SW 1271 (cell line): ENCODE measurements at regions not wholly inside any gene's neighbourhood (a gene's known extent, or its start where the extent isn't known, plus 50 kb on each side); places are given as distances from the start of the nearest gene placed in this dataset.
"Not testable (repeated sequence)": the region's sequence is repeated elsewhere in the genome, so short reads cannot be mapped to it uniquely, and the experiment has no call there.

Experiments
- DNase-seq, 2 experiments: peaks; one replicate each; lab custom pipeline; 2025; lab: John Stamatoyannopoulos, UW

GRCh38 chr18:39366656-39367055 is 1801.1 kb upstream of the CELF4 start:
- DNase-seq: no peak

- DNase-seq: no peak
Observed at GRCh38 chr18:39365836-39366485, 1800.4 kb upstream of the CELF4 start.

DNA sequence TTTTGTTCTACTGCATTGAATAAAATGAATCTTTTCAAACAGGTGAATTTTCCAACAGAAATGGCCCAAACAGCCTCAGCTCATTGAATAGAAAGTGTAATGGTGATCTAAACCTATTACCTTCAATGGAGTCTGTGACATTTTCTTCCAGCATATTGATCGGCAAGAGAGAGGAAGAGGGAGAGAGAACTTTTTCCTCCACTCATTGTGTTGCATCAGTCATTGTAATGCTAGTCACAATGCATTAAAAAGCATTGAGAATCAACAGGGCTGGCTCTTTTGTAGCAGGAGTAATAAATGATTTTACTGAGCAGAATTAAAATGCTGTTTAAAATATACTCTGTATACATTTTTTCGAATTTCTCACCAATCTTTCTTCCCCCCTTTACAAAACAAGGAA is 1794.5 kb upstream of the CELF4 start:
- DNase-seq: no peak

DNA sequence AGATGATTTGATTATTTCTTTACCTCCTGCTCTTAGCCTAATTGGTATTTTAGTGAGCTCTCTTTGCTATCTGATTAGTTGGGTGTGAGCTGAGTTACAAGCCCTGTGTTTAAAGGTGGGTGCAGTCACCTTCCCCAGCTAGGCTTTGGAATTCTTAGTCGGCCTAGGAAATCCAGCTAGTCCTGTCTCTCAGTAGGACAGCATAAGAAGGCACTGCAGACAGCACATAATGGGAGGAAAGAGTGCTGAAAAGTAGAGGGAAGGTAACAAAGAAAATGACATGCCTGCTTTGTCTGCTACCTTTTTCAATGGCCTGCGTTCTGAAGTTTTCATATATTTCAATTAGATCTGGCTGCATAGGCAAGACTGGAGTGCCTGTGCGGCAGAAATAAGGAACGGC is 1794.0 kb upstream of the CELF4 start:
- DNase-seq: no peak

DNA sequence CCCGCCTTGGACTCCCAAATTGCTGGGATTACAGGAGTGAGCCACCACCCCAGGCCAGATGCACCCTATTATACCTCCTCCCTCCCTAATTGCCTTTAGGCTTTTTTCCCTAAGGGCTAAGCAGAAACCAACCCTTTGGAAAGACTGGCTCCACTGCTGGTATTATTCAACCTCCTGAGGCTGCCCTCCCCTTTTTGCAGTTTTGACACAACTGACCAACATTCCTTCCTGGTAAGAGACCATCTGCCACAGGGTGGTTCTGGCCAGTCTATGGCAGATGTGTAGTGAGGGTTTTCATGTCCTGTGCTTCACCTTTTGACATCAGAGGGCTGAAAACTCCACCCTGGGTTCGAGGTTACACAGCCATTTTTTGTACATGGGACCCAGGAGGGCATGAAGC is 1785.3 kb upstream of the CELF4 start:
- no peak for DNase-seq

DNA sequence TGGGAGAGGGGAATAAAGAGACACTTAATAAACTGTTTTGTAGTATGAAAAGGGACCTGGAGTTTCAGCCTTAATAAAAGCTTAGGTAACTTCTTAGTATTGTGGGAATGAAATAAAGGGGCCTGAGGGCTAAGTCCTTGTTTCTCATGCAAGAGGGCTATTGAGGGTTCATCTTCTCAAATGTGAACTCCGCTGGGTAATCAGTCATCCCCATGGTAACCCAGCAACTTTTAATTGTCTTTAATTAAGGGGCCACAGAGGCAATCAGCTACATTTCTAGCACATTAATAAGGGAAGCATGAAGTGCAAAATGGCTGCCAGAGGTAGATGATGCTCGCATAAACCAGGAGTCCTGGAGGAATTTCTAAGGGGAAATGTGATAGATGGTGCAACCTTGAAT is 1784.2 kb upstream of the CELF4 start:
- DNase-seq: no peak

DNA sequence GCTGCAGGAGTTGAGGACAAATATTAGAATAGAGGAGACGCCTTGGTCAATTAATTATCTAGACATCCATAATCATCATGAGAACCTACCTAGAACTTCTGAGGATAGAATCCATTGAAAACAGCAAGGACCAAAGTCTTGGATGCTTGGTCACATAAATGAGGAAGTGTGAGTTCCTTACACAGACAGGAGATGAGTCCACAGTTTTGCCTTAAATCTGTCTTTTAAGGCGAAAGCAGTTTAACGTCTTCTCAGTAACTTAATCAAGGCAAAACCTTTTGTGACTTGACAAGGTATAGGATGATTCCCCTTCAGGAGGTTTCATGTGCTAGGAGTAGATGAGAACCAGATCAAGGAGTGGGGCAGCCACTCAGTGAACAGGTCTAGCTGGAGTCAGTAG is 1783.2 kb upstream of the CELF4 start:
- no peak for DNase-seq

DNA sequence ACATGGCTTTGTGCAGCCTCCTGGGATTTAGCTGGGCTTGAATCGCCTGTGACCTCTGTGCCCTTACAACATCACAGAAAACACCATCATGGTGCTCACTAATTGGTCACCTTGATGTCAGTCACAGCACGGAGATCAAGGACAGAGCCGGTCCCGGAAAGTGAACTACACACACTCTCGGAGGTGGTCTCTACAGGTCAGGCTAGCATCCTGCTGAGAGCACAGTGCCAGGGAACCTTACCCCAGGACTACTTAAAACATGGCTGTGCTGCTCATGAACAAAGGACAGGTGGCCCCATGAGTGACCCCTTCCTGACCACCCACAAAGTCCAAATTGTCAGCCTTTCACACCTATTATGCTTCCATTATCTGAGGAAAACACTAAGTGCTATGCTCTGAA is 1782.1 kb upstream of the CELF4 start:
- no peak for DNase-seq

DNA sequence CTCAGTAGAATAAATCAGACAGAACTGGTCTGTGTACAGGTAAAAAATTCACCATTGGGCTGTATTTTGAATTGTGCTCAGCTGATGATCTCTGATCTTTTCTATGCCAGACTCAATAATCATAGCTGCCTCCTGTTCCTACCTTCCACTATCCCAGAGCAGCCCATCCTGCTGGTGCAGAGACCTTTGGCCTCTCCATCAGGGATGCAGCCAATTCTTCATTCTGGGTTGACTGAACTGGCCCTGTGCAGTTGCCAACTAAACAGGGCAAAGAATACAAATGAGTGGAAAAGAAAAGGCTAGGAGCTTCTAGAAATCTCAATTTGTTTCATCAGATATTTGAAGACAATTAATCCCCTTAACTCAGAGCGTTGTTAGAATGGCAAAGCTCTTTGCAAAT is 1781.3 kb upstream of the CELF4 start:
- no peak for DNase-seq

DNA sequence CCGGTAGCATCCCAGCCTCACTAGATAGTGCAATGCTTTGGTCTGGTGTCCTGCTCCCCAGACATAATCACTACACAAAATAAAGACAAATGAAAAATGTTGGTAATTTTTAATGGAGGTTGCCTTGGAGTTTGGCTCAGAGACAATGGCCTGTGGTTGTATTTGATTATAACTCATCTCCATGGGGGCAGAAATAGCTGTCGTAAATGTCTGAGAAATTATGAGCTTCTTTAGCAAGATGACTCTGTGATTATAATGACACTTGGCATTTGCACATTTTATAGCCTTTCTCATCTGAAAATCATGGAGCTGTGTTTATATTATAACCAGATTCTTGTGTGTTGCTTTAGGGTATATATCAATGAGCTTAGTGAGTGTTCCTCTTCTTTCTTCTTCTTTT is 1779.7 kb upstream of the CELF4 start:
- DNase-seq: no peak

GRCh38 chr18:39344487-39344886 is 1778.9 kb upstream of the CELF4 start:
- no peak for DNase-seq

DNA sequence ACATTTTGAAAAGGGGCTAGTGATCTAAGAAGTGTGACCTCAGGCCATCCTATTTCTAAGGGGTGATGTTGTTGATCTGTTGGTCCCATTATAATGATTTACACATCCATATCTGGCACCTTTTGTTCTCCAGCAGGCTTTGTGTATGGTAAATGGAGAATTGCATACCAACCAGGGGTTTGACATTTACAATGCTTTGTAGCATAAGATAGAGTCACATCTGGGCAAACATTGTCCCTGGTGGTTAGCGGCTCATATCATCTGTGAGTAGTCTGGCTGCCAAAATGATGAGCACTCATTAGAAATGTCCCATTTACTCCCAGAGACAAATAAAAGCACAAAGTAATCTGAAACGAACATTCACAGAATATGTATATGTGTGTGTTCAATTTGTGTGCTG is 1775.5 kb upstream of the CELF4 start:
- DNase-seq: no peak

- DNase-seq: no peak
Observed at GRCh38 chr18:39340418-39340817, 1774.8 kb upstream of the CELF4 start.

DNA sequence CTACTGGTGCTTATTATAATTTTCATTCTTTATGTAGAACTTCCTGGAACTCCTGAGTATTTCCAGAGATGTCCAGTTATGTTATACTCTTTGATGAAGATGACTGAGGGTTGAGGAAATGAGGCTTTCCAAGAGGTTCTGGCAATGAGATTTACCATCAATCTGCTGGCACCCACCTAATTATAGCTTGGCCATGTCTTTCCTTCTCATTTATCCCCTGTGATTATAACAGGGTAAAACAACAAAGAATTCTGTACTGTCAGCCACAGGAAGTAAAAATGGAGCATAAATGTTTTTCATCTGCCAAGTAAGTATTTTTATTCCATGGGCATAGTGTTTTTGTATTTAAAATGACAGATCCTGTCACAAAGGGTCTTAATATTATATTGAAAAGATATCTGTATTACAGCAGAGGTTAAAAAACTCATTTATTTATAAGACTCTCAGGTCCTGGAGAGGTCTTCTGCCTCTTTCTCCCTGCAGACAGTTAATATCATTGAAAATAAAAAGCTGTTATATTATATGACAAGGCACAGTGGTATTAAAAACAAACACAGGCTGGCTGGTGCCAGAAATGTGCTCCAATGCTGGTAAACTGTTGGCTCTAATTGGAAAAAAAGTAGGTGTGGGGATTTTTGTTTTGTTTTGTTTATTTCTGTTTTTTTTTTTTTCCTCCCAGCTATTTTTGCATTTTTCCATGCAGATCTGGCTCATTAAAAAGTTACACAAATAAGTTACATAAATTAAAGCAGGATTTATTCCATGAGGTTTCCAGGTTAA is 1764.1 kb upstream of the CELF4 start:
- DNase-seq: no peak

DNA sequence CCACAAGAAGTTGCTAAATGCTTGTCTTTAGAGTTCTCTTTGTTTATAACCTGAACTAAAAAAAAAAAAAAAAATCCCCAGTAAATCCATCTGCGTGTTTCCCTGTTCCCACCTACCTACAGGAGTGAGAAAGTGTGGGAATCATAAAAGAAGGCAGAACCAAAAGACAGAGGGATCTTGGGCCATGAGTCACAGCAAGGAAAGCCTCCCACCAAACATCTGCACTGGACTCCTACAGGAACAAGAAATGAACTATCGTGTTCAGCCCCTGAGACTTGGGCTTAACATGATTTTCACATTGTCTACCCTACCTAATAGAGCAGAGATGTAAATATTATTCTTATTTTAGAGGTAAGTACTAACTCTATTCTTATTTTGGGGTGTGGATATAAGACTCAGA is 1761.2 kb upstream of the CELF4 start:
- DNase-seq: no peak

DNA sequence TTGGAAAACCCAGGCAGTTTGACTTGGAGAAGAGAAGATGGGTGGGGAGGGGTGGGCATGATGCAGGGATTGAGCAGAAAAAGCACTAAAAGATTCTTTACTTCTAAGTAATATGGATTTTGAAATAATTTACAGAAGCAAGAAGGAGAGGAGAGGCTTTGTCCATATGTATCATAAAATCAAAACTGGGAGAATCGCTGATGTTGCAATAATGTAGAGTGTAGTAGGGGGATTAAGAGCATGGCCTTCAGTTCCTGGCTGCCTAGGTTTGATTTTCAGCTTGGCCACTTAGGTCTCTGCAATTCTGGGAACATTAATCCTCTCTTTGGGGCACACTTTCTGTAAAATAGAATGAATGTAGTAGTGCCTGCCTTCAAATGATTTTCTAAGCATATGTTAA is 1760.4 kb upstream of the CELF4 start:
- no peak for DNase-seq

- no peak for DNase-seq
Observed at GRCh38 chr18:39319141-39319540, 1753.5 kb upstream of the CELF4 start.

GRCh38 chr18:39318462-39318861 is 1752.9 kb upstream of the CELF4 start:
- DNase-seq: no peak

DNA sequence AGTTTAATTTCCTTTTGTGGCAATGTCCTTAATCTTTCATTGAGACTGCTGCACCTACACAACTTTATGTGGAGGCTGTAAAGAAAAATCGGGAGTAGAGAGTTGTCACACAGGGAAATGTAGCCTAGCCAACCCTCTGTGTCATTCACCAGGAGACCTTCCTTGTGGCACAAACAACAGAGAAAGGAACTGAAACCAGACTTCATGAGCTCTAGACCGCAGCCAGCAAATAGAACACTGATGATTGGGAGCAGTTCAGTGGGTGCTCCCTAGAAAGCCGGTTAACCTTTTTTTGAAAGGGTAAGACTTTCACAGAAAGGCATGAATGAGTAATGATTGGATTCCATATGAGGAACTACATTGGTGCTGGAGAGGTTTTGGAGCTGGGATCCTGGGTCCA is 1752.4 kb upstream of the CELF4 start:
- no peak for DNase-seq

GRCh38 chr18:39314595-39314994 is 1749.0 kb upstream of the CELF4 start:
- DNase-seq: no peak

DNA sequence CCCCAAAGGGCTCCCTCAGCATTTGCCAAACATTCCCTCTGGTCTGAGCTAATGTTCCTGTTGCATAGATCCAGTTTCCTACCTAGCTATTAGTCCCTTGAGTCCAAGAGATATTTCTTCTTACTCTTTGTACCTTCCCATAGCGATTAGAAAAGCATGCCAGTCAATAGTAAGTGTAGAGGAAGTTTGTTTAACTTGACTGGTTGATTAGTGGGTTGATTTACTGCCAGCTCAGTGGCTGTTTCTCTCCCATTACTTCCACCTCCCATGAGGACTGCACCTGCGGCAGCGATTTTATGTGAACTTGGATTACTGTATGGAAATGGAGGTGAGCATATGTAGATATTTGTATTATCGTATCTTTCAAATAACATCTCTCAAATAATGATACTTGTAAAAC is 1748.4 kb upstream of the CELF4 start:
- no peak for DNase-seq

DNA sequence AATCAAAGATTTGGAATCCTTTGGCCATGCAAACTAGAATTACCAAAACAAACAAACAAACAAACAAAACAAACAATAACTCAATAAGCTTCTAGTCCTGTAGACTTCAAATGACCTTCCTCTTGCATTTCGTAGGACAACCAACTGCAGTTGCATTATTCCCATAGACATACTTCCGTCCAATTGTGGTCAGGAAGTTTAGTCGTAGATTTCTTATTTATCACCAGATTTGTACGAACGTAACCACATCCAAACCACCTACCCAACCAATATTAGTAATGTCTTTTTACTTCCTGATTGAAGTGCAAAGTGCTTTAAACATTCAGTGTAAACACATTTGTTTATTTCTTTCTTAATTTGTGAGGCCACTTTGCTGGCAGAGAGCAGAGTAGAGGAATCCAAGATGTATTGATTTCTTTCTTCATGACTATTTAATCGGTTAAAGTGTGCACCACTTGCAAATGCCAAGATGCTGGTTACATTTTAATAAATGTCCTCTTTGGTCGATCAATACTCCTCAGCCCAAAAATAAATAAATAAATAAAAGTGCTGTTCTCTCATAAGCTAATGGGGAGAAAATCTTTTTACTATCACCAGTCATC is 1745.6 kb upstream of the CELF4 start:
- DNase-seq: no peak

- DNase-seq: not testable (repeated sequence)
Observed at GRCh38 chr18:39308931-39309521, 1743.4 kb upstream of the CELF4 start.
